Right atrium auricular region (tissue), 2 donors: ENCODE measurements at regions not wholly inside any gene's neighbourhood (a gene's known extent, or its start where the extent isn't known, plus 50 kb on each side); places are given as distances from the start of the nearest gene placed in this dataset.

ENCODE experiments used
- DNase-seq: peaks from one replicate; pipeline ENCODE4 v3.0.0-alpha.2; 2019; ENCODE audit warnings: low spot score
- H3K27ac ChIP-seq, 2 donors: fragments of 200-600 bp; sonication (generic); 1 replicate in 1 of 2; 2 replicates in 1 of 2; pipeline ENCODE4 v1.5.1; 2016 to 2019
- H3K27me3 ChIP-seq, 2 donors: fragments of 200-600 bp; sonication (generic); one replicate each; pipeline versions ENCODE4 v1.5.1 to v1.6.0; 2017 to 2019
- H3K36me3 ChIP-seq: fragments of 200-600 bp; sonication (generic); one replicate; pipeline ENCODE4 v1.5.1; 2016
- H3K4me1 ChIP-seq, 2 donors: fragments of 200-600 bp; sonication (generic); one replicate each; pipeline versions ENCODE4 v1.5.1 to v1.6.0; 2017 to 2019
- H3K4me3 ChIP-seq, 2 donors: fragments of 200-600 bp; sonication (generic); 1 replicate in 1 of 2; 2 replicates in 1 of 2; pipeline ENCODE4 v1.5.1; 2017 to 2019; ENCODE audit warnings: mild to moderate bottlenecking in 1 of 2, moderate library complexity in 1 of 2
- H3K9me3 ChIP-seq, 2 donors: fragments of 200-600 bp; sonication (generic); one replicate each; pipeline ENCODE4 v1.5.1; 2019
- CTCF ChIP-seq, 2 donors: fragments of 200-600 bp; sonication (generic); IDR thresholded peaks; one replicate each; pipeline ENCODE4 v1.5.1; 2019; ENCODE audit warnings: antibody characterized with exemption in 2 of 2

GRCh38 chr6:164534070-164534766 lies 775.2 kb downstream of the C6orf118 start:
- TF ChIP-seq CTCF (IDR thresholded peaks at IDR 0.05) = no peak
- no peak for DNase-seq
- Histone ChIP-seq H3K4me3 (no peak overlapping the region), H3K9me3 (no peaks in the 10 kb centered on the region), H3K4me1 (peaks cover 0 to 10% of the 10 kb centered on the region in 2 donors), H3K27me3 (no peaks in the 10 kb centered on the region), H3K36me3 (no peaks in the 10 kb centered on the region), H3K27ac (no peak overlapping the region)

GRCh38 chr6:164533045-164533362 lies 776.4 kb downstream of the C6orf118 start:
- Histone ChIP-seq H3K4me1 (peaks cover 0 to 10% of the 10 kb centered on the region in 2 donors), H3K9me3 (no peaks in the 10 kb centered on the region), H3K4me3 (no peak overlapping the region), H3K27me3 (no peaks in the 10 kb centered on the region), H3K27ac (no peak overlapping the region), H3K36me3 (no peaks in the 10 kb centered on the region)
- no peak for TF ChIP-seq CTCF (IDR thresholded peaks at IDR 0.05)
- DNase-seq = no peak

- Histone ChIP-seq H3K9me3 (no peaks in the 10 kb centered on the region), H3K4me1 (peaks cover 0 to 10% of the 10 kb centered on the region in 2 donors), H3K36me3 (no peaks in the 10 kb centered on the region), H3K4me3 (no peak overlapping the region), H3K27ac (no peak overlapping the region), H3K27me3 (no peaks in the 10 kb centered on the region)
- DNase-seq = no peak
- TF ChIP-seq CTCF (IDR thresholded peaks at IDR 0.05) = no peak
These were observed 777.0 kb downstream of the C6orf118 start for GRCh38 chr6:164532198-164533044.

- Histone ChIP-seq H3K27me3 (no peaks in the 10 kb centered on the region), H3K36me3 (no peaks in the 10 kb centered on the region), H3K27ac (no peak overlapping the region), H3K4me1 (peaks cover 0 to 10% of the 10 kb centered on the region in 2 donors), H3K9me3 (no peaks in the 10 kb centered on the region), H3K4me3 (no peak overlapping the region)
- no peak for TF ChIP-seq CTCF (IDR thresholded peaks at IDR 0.05)
- no peak for DNase-seq
These were observed 777.7 kb downstream of the C6orf118 start for GRCh38 chr6:164531736-164532135.

GRCh38 chr6:164528539-164528938 lies 780.9 kb downstream of the C6orf118 start:
- TF ChIP-seq CTCF (IDR thresholded peaks at IDR 0.05) = no peak
- Histone ChIP-seq H3K4me1 (no peaks in the 10 kb centered on the region), H3K9me3 (peaks cover 0 to 5% of the 10 kb centered on the region in 2 donors), H3K27ac (no peak overlapping the region), H3K4me3 (no peak overlapping the region), H3K36me3 (no peaks in the 10 kb centered on the region), H3K27me3 (no peaks in the 10 kb centered on the region)
- DNase-seq = no peak
